GM18505 (cell line): ENCODE measurements at regions not wholly inside any gene's neighbourhood (a gene's known extent, or its start where the extent isn't known, plus 50 kb on each side); places are given as distances from the start of the nearest gene placed in this dataset.

ENCODE experiments used
- ATAC-seq: cut with Tn5 transposase; IDR thresholded peaks from one replicate; pipeline ENCODE4 v1.9.1; 2021; ENCODE audit not compliant: unreplicated experiment
- POLR2A ChIP-seq: IDR thresholded peaks from 4 replicates; pipeline ENCODE4 v1.6.1; 2011; ENCODE audit warnings: borderline replicate concordance; ENCODE audit not compliant: insufficient read depth, insufficient read length; ENCODE audit errors: extremely low read depth

DNA sequence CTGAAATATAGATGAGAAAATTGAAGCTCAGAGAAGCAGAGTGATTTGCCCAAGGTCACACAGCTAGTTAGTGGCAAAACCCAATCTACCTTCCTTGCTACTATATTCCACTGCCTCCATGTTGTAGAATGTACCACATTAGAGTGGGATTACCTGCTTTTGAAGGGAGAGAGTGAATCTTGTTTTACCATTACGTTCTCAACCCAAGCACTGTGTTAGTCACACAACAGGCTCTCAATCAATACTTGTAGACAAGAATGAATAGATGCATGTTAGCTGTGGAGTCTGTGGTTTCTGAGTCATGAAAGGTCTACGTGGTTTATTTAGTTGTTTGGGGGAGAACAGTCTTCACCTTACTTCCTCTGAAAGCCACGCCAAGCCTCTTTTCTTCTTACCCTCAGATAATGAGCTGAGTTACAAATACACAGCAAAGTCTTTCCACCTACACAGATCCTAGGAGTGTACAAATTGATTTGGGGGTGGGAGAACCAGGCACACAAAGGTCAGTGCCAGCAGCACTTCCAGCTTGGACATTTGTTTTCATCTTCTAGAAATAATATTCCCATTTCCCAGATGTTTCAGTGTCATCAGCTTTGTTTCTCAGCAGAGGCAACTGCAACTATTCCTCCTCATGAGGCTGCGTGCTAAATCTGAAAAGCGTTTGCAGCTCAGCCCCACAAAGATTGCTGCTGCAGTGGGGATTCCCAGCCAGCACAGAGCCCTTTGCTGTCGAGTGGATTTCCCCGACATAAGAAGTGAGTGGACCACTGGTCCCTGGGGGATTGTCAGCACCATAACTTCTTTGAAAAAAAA, 71.5 kb upstream of the ADO start:
- ATAC-seq: peak; percentile 82
- no peak for TF ChIP-seq POLR2A

- TF ChIP-seq POLR2A: no peak
These were observed 70.7 kb upstream of the ADO start for GRCh38 chr10:62733654-62734293.

DNA sequence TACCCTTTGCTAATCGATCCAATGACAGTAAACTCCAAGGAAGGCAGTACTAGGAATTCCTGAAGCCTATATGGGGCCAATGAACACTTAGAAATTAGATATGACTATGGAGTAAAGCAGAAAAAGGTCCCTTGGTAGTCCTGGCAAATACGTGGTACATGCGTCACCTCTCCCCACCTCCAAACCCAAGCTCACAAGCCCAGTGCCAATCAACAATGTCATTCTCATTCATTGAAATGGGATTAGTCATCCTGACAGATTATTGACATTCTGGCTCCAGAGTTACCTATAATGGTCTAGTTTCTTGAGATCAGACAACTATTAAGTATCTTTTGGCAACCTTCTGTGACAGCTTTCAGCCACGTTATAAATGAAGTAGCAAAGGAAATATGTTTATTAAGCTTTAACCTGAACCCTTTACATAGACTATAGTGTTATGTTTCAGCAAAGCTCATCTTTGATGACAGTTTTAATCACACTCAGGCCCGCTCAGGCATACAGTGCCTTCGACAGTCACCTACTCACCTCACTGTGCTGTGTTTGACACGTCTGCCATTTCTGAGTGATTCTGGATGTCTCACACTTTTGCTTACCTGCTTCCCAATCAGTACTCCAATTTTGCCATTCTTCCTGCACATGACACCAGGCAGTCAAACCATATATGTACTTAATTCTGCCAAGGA, 69.6 kb upstream of the ADO start:
- no peak for TF ChIP-seq POLR2A
- no peak for ATAC-seq

More at GRCh38 chr10:62733654-62734293, 70.7 kb upstream of the ADO start:
- no peak for ATAC-seq

GRCh38 chr10:62735464-62736167, 68.9 kb upstream of the ADO start:
- ATAC-seq: peak; percentile 48

DNA sequence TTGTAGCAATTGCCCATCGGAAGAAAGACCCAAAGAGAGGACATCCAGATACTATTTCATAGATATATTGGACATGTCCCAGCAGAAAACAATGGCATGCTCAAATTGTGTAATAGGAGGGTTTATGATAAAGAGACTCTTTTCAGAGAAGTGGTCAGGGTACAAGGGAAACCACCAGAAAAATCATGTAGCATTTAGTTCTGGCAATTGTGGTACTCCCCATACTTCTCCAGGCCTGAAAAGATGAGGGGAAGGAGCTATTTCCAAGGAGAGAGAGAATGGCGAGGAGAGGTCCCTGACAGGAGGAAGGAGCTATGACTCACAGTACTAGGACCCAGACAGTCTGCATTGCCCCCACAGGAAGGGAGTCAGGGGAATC, 68.4 kb upstream of the ADO start:
- TF ChIP-seq POLR2A: no peak
- ATAC-seq: no peak

More at GRCh38 chr10:62735464-62736167, 68.9 kb upstream of the ADO start:
- no peak for TF ChIP-seq POLR2A

DNA sequence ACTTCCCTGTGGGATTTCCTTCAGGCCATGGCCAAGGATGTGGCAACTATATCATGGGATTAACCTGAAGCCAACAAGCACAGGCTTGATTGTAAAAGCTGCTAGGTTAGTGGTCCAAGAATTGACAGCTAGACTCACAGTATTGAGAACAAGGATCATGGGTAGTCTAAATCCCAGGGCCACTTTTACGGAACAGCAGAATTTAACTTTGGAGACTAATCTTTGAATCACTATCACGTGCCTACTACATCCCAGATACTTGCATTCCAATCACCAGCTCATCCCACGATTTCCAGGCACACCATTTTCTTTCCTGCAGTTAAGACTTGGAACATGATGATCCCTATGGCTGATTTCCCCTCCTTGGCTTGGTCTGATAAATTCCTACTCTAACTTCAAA, 65.6 kb upstream of the ADO start:
- no peak for ATAC-seq
- no peak for TF ChIP-seq POLR2A

DNA sequence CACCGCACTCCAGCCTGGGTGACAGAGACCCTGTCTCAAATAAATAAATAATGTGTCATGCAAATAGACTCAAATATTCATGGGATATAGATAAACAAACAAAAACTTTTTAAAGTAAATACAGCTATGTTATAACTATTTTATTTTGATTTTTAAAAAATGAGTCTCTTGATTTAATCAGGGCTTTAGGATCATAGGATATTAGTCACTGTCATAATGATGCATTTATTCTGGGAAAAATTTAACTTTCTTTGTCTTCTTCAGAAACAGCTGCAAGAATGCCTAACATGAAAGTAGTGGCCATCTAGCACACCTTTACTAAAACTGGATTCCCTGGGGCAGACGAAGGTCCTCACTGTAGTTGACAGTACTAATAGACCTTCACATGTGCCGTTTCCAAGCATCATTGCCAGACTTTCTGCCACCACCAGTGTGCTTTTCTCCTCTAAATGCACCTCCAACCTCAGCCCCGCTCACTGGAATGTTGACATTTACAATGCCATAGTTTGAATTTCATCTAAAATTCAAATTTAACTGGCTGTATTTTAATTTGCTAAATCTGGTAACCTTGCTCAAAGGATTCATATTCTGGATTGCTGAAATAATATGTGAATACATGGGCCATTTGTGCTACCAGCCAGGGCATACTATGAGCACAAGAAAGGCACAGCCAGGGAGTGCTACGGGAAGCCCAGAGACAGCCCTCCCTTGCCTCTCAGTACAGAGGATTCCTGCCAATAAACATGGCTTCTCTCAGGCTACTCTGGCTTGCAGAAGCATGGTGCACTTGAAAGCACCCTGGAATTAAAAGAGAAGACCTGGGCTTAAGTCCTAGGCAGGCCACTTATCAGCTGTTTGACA, 63.4 kb upstream of the ADO start:
- ATAC-seq: no peak
- TF ChIP-seq POLR2A: no peak

DNA sequence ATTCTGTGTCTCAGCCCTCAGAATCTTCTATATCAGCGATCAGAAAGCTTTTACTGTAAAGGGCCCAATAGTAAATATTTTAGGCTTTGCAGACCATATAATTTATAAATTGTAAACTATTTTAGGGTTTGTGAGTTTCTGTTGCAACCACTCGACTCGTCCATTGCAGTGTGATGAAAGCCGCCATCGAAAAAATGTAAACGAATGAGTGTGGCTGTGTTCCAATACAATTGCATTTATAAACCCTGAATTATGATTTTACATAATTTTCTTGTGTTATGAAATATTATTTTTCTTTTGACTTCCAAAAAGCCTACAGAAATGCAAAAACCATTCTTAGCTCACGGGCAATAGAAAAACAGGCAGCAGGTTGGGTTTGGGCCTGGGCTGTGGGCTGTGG, 62.5 kb upstream of the ADO start:
- no peak for ATAC-seq
- TF ChIP-seq POLR2A: no peak

GRCh38 chr10:62742536-62743061, 61.9 kb upstream of the ADO start:
- no peak for TF ChIP-seq POLR2A
- ATAC-seq: no peak

- no peak for ATAC-seq
- no peak for TF ChIP-seq POLR2A
These were observed 60.4 kb upstream of the ADO start for GRCh38 chr10:62744136-62744535.

- ATAC-seq: no peak
- TF ChIP-seq POLR2A: no peak
These were observed 58.9 kb upstream of the ADO start for GRCh38 chr10:62745581-62745980.

GRCh38 chr10:62746951-62747729, 57.4 kb upstream of the ADO start:
- ATAC-seq: no peak
- TF ChIP-seq POLR2A: no peak

DNA sequence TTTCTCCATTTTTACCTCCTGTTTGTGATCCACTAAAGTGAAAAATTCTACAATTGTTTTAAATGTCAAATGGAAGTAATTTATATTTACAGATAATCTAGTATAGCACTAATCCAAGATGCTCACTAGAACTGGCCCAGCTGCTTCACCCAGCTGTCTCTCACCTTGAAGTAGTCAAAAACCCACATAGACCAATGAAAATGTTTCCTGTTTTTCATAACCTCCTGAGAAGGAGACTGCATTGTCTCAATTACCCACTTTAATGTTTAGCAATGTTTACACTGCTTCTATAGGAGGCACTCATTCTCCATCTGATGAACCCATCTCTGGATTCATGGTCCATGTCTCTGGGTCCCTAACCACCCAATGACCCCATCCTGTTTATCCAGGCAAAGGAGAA, 56.1 kb upstream of the ADO start:
- no peak for TF ChIP-seq POLR2A
- no peak for ATAC-seq
